ENCODE measurements at regions not wholly inside any gene's neighbourhood (a gene's known extent, or its start where the extent isn't known, plus 50 kb on each side); places are given as distances from the start of the nearest gene placed in this dataset.

- no peaks in the 10 kb centered on the region for H3K9me3 ChIP-seq (replicated peaks in 1 of 3)
- H3K36me3 ChIP-seq (replicated peaks in 1 of 2) = no peaks in the 10 kb centered on the region
- peak in 2 of 7 donors; percentile 7 to 15 for DNase-seq
- peak overlapping the region in 2 of 4 donors; percentile 9 to 63 for H3K4me3 ChIP-seq
- WGBS, 4 donors = 19 to 39% (median 21%) methylated on average over 3 of the region's 3 CpGs
- peaks cover 15 to 16% of the 10 kb centered on the region in 2 donors for H3K4me1 ChIP-seq (replicated peaks in 1 of 2)
- intact Hi-C loops (cut with DNase I) = no loop called here
- TF ChIP-seq POLR2A (IDR thresholded peaks at IDR 0.05) (no peak), CTCF (IDR thresholded peaks at IDR 0.05) (no peak)
- no peaks in the 10 kb centered on the region for H3K27me3 ChIP-seq
- H3K27ac ChIP-seq = peak overlapping the region in 4 of 5 donors; percentile 12 to 81 (median 54)
These were observed 49.9 kb upstream of the WNT7B start for GRCh38 chr22:46026899-46027210.

GRCh38 chr22:46027211-46028105 is 50.5 kb upstream of the WNT7B start:
- Histone ChIP-seq H3K9me3 (replicated peaks in 1 of 3) (no peaks in the 10 kb centered on the region), H3K27ac (peak overlapping the region in 4 of 5 donors; percentile 12 to 81 (median 54)), H3K4me3 (peak overlapping the region in 2 of 4 donors; percentile 25 to 63), H3K36me3 (replicated peaks in 1 of 2) (no peaks in the 10 kb centered on the region), H3K27me3 (no peaks in the 10 kb centered on the region), H3K4me1 (replicated peaks in 1 of 2) (peaks cover 21% of the 10 kb centered on the region in 2 donors)
- TF ChIP-seq CTCF (IDR thresholded peaks at IDR 0.05) = peak in 4 of 6 experiments; percentile 10 to 43 (median 26)
- TF ChIP-seq POLR2A (IDR thresholded peaks at IDR 0.05) = peak in 1 of 2 donors; percentile 66
- intact Hi-C loops (cut with DNase I) = no loop called here
- peak; percentile 77 to 88 (median 81) for DNase-seq
- 2 to 14% (median 10%) methylated on average over 5 to 89 of the region's 89 CpGs for WGBS, 4 donors

- Histone ChIP-seq H3K4me1 (replicated peaks in 1 of 2) (peaks cover 27 to 28% of the 10 kb centered on the region in 2 donors), H3K4me3 (no peak overlapping the region), H3K27me3 (no peaks in the 10 kb centered on the region), H3K9me3 (replicated peaks in 1 of 3) (no peaks in the 10 kb centered on the region), H3K27ac (peak overlapping the region in 3 of 5 donors; percentile 21 to 81 (median 51)), H3K36me3 (replicated peaks in 1 of 2) (no peaks in the 10 kb centered on the region)
- intact Hi-C loops (cut with DNase I) = no loop called here
- DNase-seq = peak in 5 of 7 donors; percentile 9 to 52 (median 18)
- 74 to 84% (median 80%) methylated on average over 9 to 16 of the region's 16 CpGs for WGBS, 4 donors
- TF ChIP-seq CTCF (IDR thresholded peaks at IDR 0.05) (no peak), POLR2A (IDR thresholded peaks at IDR 0.05) (no peak)
These were observed 51.4 kb upstream of the WNT7B start for GRCh38 chr22:46028106-46028991.

GRCh38 chr22:46029036-46029435 is 52.1 kb upstream of the WNT7B start:
- no peak overlapping the region for H3K27ac ChIP-seq
- intact Hi-C loops (cut with DNase I) = no loop called here
- peak in 1 of 7 donors; percentile 51 for DNase-seq

More at GRCh38 chr22:46029036-46029435, 52.1 kb upstream of the WNT7B start:
- WGBS, 4 donors = 95 to 98% (median 97%) methylated on average over 8 of the region's 8 CpGs
- Histone ChIP-seq H3K9me3 (replicated peaks in 1 of 3) (no peaks in the 10 kb centered on the region), H3K36me3 (replicated peaks in 1 of 2) (no peaks in the 10 kb centered on the region), H3K4me3 (no peak overlapping the region), H3K4me1 (replicated peaks in 1 of 2) (peaks cover 33 to 34% of the 10 kb centered on the region in 2 donors), H3K27me3 (no peaks in the 10 kb centered on the region)
- TF ChIP-seq CTCF (IDR thresholded peaks at IDR 0.05) = no peak
- no peak for TF ChIP-seq POLR2A (IDR thresholded peaks at IDR 0.05)

Data from adrenal gland (tissue), 9 donors.